Activated gamma-delta T cell treated with Interleukin-2 at 50 U/mL for 16 hours (primary cell): ENCODE measurements at regions not wholly inside any gene's neighbourhood (a gene's known extent, or its start where the extent isn't known, plus 50 kb on each side); places are given as distances from the start of the nearest gene placed in this dataset.
"Not testable (repeated sequence)": the region's sequence is repeated elsewhere in the genome, so short reads cannot be mapped to it uniquely, and the experiment has no call there.

Source experiments
- DNase-seq: peaks from one replicate; pipeline ENCODE4 v3.0.0-alpha.2; 2020

GRCh38 chr15:20285696-20286300, 255.8 kb downstream of the GOLGA6L6 start:
- DNase-seq: not testable (repeated sequence)

GRCh38 chr15:20284891-20285535, 256.6 kb downstream of the GOLGA6L6 start:
- DNase-seq: not testable (repeated sequence)

GRCh38 chr15:20283651-20284050, 257.9 kb downstream of the GOLGA6L6 start:
- DNase-seq: not testable (repeated sequence)

GRCh38 chr15:20282491-20282943, 259.1 kb downstream of the GOLGA6L6 start:
- DNase-seq: not testable (repeated sequence)

GRCh38 chr15:20281567-20282275, 259.9 kb downstream of the GOLGA6L6 start:
- not testable (repeated sequence) for DNase-seq

GRCh38 chr15:20280933-20281463, 260.6 kb downstream of the GOLGA6L6 start:
- DNase-seq: no peak

- DNase-seq: not testable (repeated sequence)
Measured at GRCh38 chr15:20280141-20280932, 261.3 kb downstream of the GOLGA6L6 start.

GRCh38 chr15:20279056-20279455, 262.5 kb downstream of the GOLGA6L6 start:
- DNase-seq: not testable (repeated sequence)

- not testable (repeated sequence) for DNase-seq
Measured at GRCh38 chr15:20278376-20278775, 263.2 kb downstream of the GOLGA6L6 start.

- not testable (repeated sequence) for DNase-seq
Measured at GRCh38 chr15:20277451-20277850, 264.1 kb downstream of the GOLGA6L6 start.

- not testable (repeated sequence) for DNase-seq
Measured at GRCh38 chr15:20276312-20277114, 265.1 kb downstream of the GOLGA6L6 start.

GRCh38 chr15:20275373-20275967, 266.1 kb downstream of the GOLGA6L6 start:
- not testable (repeated sequence) for DNase-seq

GRCh38 chr15:20272422-20273184, 269.0 kb downstream of the GOLGA6L6 start:
- no peak for DNase-seq

- DNase-seq: no peak
Measured at GRCh38 chr15:20271647-20272046, 270.0 kb downstream of the GOLGA6L6 start.

GRCh38 chr15:20269956-20270355, 271.6 kb downstream of the GOLGA6L6 start:
- not testable (repeated sequence) for DNase-seq

GRCh38 chr15:20267996-20268395, 273.6 kb downstream of the GOLGA6L6 start:
- not testable (repeated sequence) for DNase-seq

- not testable (repeated sequence) for DNase-seq
Measured at GRCh38 chr15:20267051-20267730, 274.4 kb downstream of the GOLGA6L6 start.

- DNase-seq: not testable (repeated sequence)
Measured at GRCh38 chr15:20265710-20266109, 275.9 kb downstream of the GOLGA6L6 start.

- DNase-seq: not testable (repeated sequence)
Measured at GRCh38 chr15:20261321-20262280, 280.0 kb downstream of the GOLGA6L6 start.
